ENCODE measurements at regions not wholly inside any gene's neighbourhood (a gene's known extent, or its start where the extent isn't known, plus 50 kb on each side); places are given as distances from the start of the nearest gene placed in this dataset.
A peak's percentile ranks its signal among the peaks of the same experiment; 100 is the strongest.

DNA sequence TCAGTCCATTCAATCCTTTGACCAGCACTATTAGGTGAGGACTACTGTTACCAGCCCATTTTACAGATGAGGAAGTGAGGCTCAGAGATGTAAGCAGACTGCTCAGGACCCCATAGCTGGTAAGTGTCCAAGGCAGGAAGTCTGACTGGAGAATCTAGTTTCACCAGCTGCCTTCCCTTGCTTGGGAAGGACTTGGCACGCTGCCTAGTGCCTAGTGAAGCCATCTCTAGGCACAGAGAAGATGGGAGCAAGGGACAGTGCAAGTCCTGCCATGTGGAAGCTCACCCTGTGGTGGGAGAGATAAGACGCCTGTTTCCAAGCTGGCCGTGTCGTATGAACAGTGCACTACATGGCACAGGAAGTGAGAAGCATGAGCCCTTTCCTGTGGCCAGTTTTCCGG, 111.8 kb upstream of the TMC3 start:
- DNase-seq (ENCODE audit: low spot score): no peak

DNA sequence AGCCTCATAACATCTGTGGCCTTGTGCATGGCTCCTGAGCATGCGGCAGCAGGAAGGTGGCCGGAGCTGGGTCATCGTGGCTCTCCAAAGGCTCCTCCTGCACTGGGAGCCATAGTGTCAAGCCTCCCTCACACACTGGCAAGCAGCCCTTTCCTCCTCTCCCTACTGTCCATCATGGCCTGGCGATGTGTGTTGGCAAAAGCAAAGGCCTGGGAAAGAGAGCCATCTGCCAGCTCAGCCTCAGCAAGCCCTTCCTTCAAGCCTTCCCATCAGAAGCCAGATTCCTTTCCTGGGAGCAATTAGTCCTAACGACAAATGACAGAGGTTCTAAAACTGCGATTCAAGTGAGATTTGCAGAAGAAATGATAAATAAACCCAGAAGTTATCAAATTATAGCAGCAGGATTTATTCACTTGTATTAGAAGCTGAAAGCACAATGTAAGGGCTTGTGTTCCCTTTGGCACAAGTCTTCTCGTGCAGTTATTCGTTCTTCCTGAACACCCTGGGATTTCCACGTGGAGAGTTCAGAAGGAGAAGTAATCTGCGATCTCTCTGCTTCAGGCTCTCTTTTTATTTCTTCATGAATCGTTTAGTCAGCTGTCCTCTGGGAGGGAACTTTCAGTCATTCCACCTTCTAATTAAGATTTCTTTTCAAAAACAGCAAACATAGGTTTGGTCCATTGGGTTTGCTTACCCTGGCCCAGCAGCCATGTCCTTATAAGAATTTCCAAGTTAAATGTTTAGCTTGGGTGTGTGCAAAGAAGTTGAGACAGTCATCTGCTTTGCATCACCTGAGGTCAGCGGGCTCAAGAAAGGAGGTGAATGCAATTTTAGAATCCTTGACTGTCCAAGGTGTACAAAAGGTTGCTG, 110.3 kb upstream of the TMC3 start:
- no peak for DNase-seq (ENCODE audit: low spot score)

DNA sequence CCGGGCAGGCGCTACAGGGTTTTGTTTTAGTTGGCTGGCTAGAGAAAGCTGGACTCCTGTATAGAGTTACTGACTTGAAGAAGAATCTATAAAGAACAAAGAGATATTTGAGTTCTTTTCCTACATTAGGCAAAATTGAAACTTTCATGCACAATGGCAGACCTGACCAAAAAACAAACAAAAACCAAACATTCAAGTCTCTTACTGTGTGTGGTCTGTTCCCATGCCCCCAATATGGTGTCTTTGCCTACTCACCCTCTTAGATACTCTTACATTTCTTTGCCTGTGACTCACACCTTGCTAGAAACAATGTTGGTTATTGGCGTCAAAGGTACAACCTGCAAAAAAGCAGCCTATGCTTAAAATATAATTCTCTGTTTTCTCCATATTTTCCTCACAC, 109.5 kb upstream of the TMC3 start:
- DNase-seq (ENCODE audit: low spot score): no peak

DNA sequence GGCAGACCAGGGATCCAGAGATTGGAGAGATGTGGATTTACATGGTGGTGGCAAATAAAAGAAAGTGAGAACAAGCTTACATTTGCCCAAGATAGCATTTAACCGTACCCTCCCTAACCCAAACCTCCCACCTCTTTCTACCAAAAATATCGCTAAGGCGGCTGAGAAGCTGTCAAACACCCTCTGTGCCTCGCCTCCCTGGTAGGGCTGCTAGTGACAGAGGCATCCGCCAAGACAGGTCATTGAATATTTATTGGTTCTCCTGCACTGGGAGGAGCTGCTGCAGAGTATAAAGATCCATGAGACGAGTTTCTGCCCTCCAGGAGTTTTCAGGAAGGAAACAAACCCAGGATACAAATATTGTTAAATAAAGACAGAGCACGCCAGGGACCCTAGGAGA, 107.3 kb upstream of the TMC3 start:
- DNase-seq (ENCODE audit: low spot score): no peak

DNA sequence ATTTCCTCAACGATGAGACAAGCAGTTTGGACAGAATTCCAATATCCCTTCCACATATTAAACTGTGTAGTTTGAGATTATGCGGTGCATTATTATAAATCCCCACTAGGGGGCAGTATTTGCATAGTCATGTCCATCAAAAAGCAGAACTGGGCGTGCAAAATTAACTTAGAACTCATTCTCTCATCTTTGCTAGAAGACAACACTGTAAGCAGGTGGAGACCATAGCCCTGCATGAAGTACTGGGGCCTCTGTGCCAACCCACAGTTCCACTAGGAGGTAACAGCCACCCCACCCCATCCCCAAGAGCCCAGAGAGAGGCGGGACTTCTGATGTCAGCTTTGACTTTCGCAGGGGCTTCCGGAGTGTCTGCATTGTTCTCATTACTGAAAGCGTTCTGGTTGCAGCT, 106.6 kb upstream of the TMC3 start:
- DNase-seq (ENCODE audit: low spot score): peak; percentile 57

DNA sequence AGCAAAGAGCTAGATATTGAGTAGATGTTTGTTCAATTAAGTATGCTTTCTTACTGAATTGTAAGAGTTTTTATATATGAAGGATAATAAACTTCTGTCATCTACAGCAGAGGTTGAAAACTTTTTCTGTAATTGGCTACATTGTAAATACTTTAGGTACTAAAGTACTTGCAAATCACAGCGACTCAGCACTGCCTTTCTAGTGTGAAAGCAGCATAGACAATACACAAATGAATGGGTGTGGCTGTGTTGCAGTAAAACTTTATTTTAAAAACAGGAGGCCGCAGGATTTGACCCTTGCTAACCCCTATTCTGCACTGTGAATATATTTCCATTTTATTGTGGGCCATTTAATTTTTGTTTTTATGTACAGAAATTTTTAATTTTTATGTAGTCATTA, 104.3 kb upstream of the TMC3 start:
- DNase-seq (ENCODE audit: low spot score): no peak

DNA sequence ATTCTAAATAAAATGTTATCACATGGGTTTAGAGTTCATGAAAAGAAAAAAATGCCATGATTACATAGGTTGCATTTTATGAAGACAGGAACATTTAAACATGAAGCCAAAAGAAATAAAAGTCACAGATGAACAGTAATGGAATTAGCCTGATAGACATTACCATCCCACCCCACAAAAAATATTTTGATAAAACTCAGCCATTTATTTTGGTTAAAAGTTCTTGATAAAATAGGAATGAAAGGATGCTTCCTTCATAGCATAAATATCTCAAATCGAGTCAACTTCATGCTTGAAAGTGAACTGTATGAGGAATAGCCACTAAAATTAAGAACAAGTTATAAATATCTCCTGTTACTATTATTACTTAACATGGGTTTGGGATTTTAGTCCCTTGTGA, 101.9 kb upstream of the TMC3 start:
- DNase-seq (ENCODE audit: low spot score): no peak

DNA sequence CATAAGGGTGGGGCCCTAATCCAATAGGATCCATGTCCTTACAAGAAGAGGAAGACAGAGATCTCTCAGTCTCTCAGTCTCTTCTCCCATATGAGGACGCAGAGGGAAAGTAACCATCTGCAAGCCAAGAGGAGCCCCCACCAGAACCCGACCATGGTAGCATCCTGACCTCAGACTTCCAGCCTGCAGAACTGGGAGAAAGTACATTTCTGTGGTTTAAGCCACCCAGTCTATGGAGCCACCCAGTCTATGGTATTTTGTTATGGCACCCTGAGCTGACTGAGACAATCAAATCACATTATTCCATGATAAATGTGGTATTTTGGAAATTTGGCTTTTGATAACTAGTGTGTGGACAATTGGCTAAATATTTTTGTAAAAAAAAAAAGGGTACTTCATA, 101.5 kb upstream of the TMC3 start:
- DNase-seq (ENCODE audit: low spot score): no peak

DNA sequence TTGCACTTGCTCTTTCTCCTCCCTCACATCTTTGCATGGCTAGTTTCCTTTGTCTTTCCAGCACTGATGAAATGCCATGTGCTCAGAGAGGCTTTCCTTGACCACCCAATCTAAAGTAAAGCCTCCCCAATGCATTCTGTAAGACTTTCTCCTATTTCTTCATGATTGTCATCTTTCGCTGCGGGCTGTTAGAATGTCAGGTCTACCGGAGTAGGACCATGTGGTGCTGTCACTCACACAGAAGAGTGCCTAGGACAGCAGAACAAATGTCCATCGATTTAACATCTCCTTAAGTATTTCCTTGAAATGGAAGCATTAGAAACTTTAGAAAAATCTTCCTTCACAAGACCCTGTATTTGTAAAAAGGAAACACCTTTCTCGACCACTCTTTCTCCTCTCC, 99.9 kb upstream of the TMC3 start:
- DNase-seq (ENCODE audit: low spot score): no peak

DNA sequence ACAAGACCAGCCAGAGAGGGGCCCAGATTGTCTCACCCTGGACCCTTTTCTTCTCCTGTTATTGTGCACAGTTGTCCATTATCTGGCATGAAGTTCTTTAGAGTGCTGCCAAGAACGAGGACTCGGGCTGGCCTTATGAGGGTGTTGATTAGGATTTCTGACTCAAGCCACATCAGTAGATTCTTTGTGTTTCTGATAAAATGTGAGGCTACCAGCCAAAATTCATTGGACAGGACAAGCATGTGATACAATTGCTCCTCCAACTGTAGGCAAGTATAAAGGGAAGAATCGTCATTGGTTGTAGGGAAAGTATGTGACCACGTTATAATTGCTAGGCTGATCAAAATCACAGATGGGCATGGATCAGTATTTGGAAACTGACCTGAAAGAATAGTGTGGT, 99.2 kb upstream of the TMC3 start:
- no peak for DNase-seq (ENCODE audit: low spot score)

DNA sequence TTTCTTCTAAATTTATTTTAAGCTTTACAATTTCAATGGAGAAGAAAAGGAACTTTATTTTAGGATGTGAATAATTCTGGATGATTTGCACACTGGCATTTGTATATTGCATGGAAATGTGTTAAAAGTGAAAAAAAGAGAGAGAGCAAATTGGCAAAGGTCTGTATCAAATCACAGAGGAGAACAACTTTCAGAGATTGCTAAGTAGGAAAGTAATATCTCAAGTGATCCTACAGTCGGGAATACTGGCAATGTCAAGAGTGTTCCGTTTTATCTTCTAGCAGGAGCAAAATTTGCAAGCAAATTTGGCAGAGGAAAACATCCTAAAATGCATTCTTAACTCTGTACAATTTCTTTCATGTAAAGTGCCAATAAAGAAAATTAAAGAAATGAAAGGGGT, 97.1 kb upstream of the TMC3 start:
- DNase-seq (ENCODE audit: low spot score): no peak

DNA sequence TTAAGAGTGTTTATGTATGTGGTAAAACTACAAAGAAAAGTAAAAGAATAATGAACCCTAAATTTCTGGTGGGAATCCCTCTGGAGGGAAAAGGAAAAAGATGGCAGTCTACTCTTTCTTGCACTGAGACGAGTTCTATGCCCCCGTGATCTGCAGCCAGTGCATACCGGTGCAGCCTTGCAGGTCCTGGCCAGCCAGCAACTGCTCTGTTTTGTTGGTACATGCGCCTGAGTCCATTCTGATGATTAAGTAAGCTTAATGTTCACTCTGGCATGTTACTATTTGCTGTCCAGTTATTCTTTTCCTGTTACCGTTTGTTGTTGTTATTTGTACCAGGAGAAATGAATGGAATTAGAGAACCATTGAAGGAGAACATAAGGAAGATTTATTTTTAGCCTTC, 95.1 kb upstream of the TMC3 start:
- DNase-seq (ENCODE audit: low spot score): no peak

DNA sequence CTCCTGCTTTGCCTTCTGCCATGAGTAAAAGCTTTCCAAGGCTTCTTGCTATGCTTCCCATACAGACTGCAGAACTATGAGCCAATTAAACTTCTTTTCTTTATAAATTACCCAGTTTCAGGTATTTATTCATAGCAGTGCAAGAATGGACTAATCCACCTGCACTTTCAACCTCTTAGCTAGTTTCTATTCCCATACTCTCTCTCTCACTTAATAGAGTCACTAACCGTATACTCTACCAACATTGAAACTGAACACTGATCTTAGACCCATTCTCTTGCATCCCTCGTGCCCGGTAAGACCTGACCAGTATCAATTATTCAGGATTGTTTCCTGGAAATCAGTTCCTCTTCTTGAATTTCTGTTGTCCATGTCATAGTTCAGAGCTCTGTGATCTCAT, 92.7 kb upstream of the TMC3 start:
- DNase-seq (ENCODE audit: low spot score): no peak

DNA sequence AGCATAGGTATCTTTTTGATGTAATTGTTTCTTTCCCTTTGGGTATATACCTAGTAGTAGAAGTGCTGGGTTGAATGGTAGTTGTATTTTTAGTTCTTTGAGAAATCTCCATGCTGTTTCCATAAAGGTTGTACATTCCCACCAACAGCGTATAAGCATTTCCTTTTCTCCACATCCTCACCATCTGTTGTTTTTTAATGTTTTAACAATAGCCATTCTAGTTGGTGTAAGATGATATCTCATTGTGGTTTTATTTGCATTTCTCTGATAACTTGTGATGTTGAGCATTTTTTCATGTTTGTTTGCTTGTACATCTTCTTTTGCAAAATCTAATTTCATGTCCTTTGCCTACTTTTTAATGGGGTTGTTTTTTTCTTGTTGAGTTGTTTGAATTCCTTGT, 80.0 kb upstream of the TMC3 start:
- no peak for DNase-seq (ENCODE audit: low spot score)

DNA sequence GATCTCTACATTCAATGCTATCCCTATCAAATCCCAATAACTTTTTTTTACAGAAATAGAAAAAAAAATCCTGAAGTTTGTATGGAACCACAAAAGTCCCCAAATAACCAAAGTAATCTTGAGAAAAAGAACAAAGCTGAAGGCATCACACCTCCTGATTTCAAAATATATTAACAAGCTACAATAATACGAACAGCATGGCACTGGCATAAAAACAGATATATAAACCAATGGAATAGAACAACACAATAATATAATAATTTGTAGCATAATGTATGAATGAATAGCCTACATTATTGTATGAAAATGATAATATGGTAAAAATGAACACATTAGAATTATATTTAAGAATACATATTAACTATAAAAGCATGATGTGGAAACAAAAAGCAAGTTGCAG, 76.7 kb upstream of the TMC3 start:
- no peak for DNase-seq (ENCODE audit: low spot score)

DNA sequence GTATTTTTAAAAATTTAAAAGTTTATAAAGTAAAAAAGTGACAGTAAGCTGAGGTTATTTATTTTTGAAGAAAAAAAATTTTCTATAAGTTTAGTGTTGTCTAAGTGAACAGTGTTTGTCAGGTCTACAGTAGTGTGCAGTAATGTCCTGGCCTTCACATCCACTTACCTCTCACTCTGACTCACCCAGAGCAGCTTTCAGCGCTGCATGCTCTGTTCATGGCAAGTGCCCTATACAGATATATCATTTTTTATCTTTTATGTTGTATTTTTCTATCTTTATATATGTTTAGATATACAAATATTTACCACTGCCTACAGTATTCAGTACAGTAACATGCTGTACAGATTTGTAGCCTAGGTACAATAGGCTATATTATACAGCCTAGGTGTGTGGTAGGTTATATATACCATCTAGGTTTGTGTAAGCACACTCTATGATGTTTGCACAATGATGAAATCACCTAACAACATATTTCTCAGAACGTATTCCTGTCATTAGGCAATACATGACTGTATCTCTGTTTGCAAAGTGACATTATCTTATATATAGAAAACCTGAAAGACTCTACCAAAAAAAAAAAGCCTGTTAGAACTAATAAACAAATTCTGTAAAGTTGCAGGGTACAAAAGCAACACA, 75.9 kb upstream of the TMC3 start:
- DNase-seq (ENCODE audit: low spot score): no peak

DNA sequence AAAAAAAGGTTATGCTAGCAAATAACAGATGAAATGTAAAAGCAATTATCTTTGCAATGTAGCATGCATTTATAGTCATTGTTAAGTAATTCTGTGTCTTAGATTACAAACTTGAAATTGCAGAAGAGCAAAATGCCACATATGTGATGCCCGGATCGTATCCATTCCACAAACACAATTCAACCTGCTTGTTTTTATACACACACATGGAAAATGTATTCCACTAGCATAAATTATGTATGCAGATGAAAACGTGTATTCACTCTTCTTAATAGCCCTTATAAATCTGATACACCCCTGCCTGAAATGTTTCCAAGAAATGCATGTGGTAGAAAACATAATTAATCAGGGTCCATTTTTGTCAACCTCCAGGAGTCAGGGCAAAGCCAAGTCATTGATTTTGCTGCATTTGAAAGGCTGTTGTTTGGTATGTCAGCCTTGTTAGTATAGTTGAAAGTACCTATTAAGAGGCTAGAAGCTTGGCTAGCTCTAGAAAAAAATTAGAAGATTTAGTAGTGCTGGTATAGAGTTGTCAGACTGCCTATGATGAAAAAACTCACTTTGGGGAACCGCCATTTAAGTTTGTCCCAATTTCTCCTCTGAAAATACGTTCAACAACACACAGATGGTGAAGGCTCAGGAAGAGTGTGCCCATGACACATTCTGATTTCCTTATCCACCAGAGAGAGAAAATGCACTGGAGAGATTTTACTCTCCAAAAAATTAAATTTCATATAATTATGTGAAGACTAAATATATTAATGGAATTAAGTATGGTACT, 69.2 kb upstream of the TMC3 start:
- no peak for DNase-seq (ENCODE audit: low spot score)

DNA sequence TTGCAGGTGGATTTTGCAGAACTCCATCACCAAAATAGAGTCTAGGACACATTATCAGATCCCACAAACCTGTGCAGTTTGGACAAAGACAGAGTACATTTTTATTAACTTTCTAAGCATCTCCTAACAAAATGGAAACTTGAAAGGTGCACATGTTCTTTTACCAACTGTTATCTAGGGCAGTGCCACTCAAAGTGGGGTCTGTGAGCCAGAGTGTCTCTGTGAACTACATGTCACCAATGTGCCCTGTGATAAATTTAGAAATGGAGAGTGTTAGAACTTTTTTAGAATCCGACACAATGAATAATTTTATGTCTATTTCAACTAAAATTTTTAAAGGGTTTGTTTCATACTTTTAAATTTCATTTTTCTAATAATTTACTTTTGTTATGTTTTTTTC, 68.4 kb upstream of the TMC3 start:
- no peak for DNase-seq (ENCODE audit: low spot score)

DNA sequence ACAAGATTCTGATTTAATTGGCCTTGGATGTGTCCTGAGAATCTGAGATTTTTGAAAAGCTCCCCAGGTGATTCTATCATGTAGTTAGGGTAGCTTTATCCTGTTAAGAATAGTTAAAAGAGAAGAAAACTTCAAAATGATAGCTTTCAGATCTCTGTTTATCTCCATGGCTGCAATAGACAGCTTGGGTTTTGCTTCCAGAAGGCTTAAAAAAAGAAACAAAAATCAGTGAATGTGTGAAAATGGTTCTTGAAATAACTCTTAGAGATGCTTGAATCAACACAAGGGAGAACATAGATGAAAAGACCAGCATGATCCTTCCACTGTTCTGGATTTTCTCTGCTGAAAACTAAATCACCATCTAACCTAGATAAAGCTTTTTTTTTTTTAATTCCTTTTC, 60.8 kb upstream of the TMC3 start:
- DNase-seq (ENCODE audit: low spot score): no peak

DNA sequence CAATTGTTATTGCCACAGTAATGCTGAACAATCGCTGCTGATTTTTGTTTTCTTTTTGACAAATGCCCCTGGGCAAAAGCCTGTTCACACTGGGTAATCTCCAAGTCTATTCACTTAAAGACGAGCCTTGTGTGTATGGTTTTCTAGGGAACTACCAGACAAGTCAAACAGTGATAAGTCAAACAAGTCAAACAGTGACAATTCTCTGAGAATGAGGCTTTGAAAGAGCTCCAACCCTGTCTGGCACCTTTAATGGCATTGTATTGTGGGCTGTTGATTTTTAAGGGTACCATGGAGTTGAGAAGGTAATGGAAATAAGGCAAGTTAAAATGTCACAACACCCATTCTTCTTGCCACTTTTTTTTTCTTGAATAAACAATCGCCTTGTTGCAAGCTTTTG, 59.4 kb upstream of the TMC3 start:
- DNase-seq (ENCODE audit: low spot score): no peak

DNA sequence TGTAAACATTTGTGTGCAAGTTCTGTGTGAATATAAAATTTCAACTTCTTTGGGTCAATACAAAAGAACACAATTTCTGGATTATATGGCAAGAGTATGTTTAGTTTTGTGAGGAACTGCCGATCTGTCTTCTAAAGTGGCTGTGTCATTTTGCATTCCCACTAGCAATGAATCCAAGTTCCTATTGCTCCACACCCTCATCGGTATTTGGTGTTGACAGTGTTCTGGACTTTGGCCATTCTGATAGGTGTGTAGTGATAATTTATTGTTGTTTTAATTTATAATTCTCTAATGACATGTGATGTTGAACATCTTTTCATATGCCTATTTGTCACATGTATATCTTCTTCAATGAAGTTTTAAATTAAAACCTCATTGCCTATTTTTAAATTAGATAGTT, 58.2 kb upstream of the TMC3 start:
- DNase-seq (ENCODE audit: low spot score): no peak

DNA sequence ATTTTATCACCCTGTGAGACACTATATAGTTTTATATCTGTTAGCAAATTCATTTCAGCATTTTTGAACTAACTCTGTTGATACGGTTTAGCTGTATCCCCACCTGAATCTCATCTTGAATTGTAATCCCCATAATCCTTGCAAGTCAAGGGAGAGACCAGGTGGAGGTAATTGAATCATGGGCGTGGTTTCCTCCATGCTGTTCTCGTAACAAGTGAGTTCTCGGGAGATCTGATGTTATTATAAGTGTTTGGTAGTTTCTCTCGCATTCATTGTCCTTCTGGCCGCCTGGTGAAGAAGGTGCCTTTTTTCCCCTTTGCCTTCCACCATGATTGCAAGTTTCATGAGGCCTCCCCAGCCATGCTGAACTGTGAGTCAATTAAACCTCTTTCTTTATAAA, 53.2 kb upstream of the TMC3 start:
- DNase-seq (ENCODE audit: low spot score): no peak

DNA sequence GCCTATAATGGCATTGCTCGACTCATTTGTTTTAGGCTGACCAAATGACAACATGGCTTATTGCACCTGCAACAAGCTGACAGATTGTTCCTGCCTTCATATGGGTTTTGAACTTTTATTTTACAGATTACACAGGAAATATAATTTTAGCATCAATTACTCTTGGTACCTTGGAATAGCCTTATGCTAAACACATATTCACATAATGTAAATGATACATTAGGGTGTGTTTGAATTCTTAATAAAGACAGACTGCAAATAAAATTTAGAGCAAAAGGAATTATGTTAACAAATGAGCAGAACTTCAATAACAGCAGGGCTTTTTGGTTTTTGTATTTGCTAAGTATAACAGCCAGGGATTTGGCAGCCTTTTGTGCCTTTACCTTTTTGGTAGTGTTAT, 51.9 kb upstream of the TMC3 start:
- no peak for DNase-seq (ENCODE audit: low spot score)
